ENCODE measurements at regions not wholly inside any gene's neighbourhood (a gene's known extent, or its start where the extent isn't known, plus 50 kb on each side); places are given as distances from the start of the nearest gene placed in this dataset.
"Not testable (repeated sequence)": the region's sequence is repeated elsewhere in the genome, so short reads cannot be mapped to it uniquely, and the experiment has no call there.

GRCh38 chr5:136924490-136924889 is 559.1 kb upstream of the TRPC7 start:
- DNase-seq (ENCODE audit: low spot score), result no peak

GRCh38 chr5:136910625-136911024 is 545.3 kb upstream of the TRPC7 start:
- DNase-seq (ENCODE audit: low spot score), result no peak

DNA sequence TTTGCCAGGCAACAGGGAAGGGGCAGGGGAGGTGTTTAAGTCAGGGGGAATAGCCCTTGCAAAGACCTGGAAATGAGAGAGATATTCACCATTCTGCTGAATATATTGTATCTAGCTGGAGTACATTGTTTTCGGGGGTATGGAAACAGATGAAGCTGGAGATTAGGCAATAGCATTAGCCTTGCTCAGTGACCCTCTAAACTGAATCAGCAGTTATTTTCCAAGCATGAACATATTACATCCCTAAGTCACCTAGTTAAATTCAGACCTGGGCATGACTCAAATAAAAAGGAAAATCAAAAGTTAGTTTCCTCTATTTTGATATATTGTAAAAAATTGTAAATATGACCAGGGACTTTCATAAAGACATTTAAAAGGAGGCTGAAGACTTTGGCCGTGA is 544.6 kb upstream of the TRPC7 start:
- DNase-seq (ENCODE audit: low spot score), result no peak

GRCh38 chr5:136907371-136907770 is 542.0 kb upstream of the TRPC7 start:
- no peak for DNase-seq (ENCODE audit: low spot score)

DNA sequence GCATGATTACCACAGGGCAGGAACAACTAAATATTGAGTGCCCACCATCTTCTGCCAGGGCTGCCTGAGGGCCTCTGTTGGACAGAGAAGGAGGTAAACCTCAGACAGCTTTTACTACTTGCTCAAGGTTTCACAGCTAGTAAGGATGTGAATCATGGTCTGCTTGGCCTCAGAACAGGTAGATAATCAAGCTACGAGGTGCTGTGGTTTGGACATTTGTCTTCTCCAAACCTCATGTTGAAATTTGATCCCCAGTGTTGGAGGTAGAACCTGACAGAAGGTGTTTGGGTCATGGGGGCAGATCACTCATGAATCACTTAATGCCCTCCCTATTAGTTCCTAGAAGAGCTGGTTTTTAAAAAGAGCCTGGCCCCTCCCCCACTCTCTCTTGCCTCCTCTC is 541.2 kb upstream of the TRPC7 start:
- no peak for DNase-seq (ENCODE audit: low spot score)

- DNase-seq (ENCODE audit: low spot score), result no peak
Observed at GRCh38 chr5:136905571-136905970, 540.2 kb upstream of the TRPC7 start.

DNA sequence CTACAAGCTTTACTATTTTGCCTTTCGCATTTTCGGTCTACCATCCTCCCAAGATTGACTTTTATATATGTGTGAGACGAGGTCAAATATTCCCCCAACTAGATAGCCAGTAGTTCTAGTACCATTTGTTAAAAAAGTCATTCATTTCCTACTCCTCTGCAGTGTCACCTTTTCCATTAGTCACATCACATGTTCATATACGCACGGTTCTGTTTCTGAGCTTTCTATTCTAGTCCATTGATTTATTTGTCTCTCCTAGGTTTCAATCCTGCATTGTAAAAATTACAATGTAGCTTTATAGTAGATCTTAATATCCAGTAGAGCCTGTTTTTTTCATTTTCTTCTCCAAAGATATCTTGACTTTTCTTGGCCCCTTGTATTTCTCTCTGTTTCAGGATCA is 528.7 kb upstream of the TRPC7 start:
- no peak for DNase-seq (ENCODE audit: low spot score)

- DNase-seq (ENCODE audit: low spot score), result no peak
Observed at GRCh38 chr5:136892000-136892399, 526.7 kb upstream of the TRPC7 start.

DNA sequence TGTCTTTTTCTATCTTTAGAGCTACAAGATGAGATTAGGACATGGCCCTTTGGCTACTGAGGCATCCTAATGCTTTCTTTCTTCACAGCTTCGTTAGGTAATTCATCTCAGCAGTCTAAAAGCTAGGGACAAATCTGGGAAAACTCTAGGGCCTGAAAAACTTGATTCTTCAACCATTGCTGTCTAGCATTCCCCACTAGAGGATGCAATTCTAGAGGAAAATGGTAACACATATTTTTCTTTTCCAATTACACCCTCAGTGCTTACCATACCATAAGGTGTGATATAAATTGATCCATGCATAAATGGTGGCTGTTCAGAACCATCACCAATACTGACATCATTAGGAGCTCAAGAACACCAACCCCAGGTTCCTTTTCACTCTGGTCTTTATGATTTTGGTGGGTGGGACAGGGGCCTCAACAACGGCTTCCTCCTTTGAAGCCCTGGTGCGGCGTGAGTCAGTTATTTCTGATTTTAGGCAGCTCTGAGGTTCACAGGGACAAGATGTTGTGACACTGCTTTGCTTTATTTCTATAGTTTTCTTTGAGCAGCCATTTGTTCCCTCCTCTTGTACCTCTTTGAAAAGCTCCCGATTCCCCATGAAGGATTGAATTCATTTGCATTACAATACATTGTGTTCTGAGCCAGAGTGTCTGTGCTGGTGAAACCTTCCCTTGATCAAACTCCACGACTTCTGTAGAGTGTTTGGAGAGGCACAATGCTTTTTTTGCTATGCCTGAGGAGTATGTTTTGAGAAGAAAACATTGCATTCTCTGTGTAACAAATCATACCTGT is 526.0 kb upstream of the TRPC7 start:
- DNase-seq (ENCODE audit: low spot score), result no peak

- no peak for DNase-seq (ENCODE audit: low spot score)
Observed at GRCh38 chr5:136890431-136891148, 525.2 kb upstream of the TRPC7 start.

DNA sequence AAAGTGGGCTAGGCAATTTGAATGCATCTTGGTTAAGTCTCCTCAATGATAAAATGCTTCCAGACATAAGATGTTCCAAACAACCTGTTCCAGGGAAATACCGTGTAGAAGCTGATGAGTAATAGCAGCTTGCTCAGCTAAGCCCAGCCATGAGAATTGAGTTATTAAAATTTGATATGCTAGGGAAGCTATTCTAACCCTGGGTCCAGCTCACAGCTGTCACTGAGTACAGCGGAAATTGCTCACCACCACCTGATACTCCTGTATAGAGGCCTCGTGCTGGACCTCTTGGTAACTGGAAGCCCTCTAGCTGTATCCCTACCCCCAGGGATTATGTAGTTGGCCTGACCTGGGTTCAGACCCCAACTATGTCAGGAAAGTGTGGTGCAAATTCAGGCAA is 521.3 kb upstream of the TRPC7 start:
- DNase-seq (ENCODE audit: low spot score), result no peak

DNA sequence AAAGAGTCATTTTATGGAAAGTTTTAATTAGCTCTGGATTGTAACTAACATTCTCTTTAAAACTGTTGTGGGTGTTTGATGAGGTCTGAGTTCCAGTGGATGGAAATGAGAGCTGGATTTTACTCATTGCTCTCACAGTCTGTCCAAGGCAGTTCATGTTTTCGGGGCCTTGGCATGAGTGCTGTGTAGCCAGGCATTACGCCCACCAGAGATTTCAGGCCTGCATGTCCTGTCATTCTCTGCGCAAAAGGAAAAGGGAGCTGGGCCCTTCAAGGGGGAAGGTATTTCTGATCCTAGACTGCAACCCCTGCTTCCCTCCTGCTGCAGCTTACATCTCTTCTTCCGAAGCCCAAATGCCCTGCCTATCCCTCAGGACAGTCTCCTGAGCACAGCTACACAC is 499.6 kb upstream of the TRPC7 start:
- DNase-seq (ENCODE audit: low spot score), result no peak

GRCh38 chr5:136856648-136857047 is 491.3 kb upstream of the TRPC7 start:
- no peak for DNase-seq (ENCODE audit: low spot score)

DNA sequence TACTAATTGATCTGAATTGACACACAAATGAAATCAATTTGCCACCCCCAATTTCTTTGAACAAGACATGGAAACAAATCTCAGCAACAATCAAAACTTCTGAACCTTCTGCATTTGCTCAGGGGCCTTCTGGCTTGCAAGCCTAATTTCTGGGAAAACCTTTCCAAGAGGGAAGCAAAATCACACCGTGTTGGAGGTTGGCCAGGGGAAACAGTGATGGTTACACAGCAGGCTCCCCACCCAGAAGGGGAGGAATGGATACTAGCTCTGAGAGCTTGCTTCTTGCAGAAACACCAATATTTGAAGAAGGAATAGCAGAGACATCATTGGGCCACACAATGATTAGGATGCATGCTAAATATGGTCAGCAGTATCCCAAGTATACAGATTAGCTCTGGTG is 488.6 kb upstream of the TRPC7 start:
- no peak for DNase-seq (ENCODE audit: low spot score)

DNA sequence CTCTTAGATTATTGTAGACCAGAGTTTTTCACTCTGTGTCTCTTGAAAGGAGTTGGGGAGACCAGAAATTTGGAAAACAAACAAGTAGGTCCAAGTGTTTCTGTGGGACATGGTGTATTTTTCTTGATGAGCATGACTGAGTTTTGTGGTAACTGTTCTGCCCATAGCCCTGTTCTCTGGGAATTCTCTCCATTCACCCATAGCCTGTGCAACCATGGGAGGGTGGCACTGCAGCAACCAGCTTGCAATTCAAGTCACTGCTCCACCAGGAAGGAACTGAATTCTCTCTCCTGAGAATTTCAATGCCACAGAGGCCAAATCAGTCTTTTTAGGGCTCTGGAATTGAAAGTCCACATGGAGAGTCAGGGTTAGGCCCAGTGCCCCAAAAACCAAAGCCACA is 475.3 kb upstream of the TRPC7 start:
- no peak for DNase-seq (ENCODE audit: low spot score)

- no peak for DNase-seq (ENCODE audit: low spot score)
Observed at GRCh38 chr5:136836093-136836492, 470.7 kb upstream of the TRPC7 start.

GRCh38 chr5:136820848-136821247 is 455.5 kb upstream of the TRPC7 start:
- no peak for DNase-seq (ENCODE audit: low spot score)

- no peak for DNase-seq (ENCODE audit: low spot score)
Observed at GRCh38 chr5:136819526-136820302, 454.4 kb upstream of the TRPC7 start.

GRCh38 chr5:136816327-136816726 is 451.0 kb upstream of the TRPC7 start:
- no peak for DNase-seq (ENCODE audit: low spot score)

DNA sequence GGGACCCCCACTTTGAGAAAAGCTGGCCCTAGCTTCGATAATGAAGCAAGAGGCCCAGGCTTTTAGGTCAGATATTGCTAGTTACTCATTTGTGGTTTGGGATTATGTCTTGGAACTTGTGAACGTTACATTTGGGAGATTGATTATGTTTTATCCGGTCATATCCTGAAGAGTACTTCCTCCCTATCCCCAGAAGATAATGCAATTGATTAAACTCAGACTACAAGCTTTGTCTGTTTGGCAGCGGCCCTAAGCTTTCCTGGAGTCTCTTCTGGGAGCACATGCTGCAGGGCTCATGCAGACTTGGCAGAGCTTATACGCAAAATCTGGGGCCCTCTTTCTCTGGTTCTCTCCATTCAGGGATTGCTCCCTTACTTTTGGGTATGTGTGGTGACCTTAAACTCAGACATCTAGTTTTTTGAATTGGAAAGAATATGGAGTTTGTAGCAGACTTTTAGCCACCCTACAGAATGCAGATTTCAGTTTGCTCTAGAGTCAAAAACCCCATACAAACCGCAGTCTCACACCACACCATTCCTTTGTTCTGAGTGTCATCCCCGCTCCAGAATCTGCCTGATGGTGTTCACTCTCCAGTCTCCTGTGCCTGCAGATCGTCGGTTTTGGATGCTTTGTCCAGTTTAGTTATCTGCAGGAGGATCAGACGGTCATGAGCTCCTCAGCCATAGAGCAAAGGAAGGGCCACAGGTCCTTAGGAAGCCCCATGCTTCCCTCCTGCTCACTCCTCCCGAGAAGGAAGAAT is 449.5 kb upstream of the TRPC7 start:
- DNase-seq (ENCODE audit: low spot score), result no peak

GRCh38 chr5:136812270-136812669 is 446.9 kb upstream of the TRPC7 start:
- not testable (repeated sequence) for DNase-seq (ENCODE audit: low spot score)

GRCh38 chr5:136811551-136811950 is 446.2 kb upstream of the TRPC7 start:
- DNase-seq (ENCODE audit: low spot score), result no peak

All from germinal center (tissue), 1 donor.